Endometrial microvascular endothelial cells (primary cell): ENCODE measurements at regions not wholly inside any gene's neighbourhood (a gene's known extent, or its start where the extent isn't known, plus 50 kb on each side); places are given as distances from the start of the nearest gene placed in this dataset.

Source experiments
- in situ Hi-C: cut with HindIII; loops from 2 replicates; pipeline ENCODE4 v1.10.0; 2017; ENCODE audit warnings: low sequenced_read_pairs, low pct_unique_long_range_greater_than_20kb; ENCODE audit errors: inconsistent ontology term

GRCh38 chr10:3533296-3533695 lies 251.7 kb downstream of the KLF6 start:
- in situ Hi-C loops, result no loop called here

- in situ Hi-C loops, result no loop called here
These were observed 252.4 kb downstream of the KLF6 start for GRCh38 chr10:3532644-3533043.

GRCh38 chr10:3531670-3532069 lies 253.3 kb downstream of the KLF6 start:
- in situ Hi-C loops, result no loop called here

DNA sequence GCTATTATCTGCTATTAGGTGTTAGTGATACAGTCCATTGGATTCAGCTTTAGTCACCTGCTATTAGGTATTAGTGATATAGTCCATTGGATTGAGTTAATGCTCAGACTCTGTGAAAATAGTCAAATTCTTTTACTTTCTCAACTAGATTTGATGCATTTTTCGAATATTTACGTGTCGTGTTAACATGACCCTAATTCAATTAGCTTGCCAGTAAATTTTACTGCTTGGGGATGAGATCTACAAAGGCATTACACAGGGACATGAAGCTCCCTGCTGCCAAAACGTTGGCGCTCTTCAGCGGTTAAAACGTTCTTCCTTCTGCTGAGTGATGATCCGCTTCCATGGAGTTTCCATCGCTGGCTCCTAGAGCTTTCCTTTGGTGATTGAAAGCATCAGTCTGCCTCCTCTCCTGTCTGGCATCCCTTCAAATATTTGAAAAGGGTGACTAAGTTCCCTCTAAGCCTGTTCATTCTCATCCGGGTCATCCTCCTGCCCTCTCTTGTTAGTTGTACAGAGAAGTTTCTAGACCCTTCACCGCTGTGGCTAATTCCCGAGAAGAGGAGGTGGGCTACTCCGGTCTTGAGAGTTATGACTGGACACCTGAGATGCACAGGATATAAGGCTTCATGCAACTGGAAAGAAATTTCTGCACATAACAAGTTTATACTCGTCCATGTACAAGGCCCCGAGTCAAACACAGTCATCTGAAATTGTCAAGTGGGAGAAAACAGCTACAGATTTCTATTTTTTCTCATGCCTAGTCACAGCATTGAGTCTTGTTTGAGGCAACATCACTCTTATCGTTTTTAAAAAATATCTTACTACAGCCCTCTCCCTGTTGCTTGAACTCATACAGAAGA lies 254.0 kb downstream of the KLF6 start:
- in situ Hi-C loops, result no loop called here

GRCh38 chr10:3530346-3530745 lies 254.7 kb downstream of the KLF6 start:
- in situ Hi-C loops, result no loop called here

GRCh38 chr10:3529691-3530090 lies 255.3 kb downstream of the KLF6 start:
- in situ Hi-C loops, result no loop called here

- in situ Hi-C loops, result no loop called here
These were observed 256.1 kb downstream of the KLF6 start for GRCh38 chr10:3528823-3529403.

DNA sequence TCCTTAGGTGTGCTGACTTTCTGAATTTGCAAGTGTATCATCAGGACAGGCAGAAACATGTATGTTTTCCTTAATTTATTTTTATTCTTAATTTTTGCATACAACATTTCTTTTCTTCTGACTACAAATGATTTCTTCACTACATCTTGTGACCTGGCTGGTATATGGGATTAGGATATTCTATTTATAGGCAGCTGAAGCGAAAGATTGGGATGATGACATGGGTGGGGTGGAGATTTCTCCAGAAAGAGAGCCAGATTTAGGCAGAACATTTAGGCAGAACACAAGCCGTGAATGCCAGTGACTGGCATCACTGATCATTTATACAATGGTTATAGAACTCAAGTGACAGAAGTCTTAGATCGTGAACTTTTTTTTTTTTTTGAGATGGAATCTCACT lies 256.7 kb downstream of the KLF6 start:
- in situ Hi-C loops, result no loop called here

DNA sequence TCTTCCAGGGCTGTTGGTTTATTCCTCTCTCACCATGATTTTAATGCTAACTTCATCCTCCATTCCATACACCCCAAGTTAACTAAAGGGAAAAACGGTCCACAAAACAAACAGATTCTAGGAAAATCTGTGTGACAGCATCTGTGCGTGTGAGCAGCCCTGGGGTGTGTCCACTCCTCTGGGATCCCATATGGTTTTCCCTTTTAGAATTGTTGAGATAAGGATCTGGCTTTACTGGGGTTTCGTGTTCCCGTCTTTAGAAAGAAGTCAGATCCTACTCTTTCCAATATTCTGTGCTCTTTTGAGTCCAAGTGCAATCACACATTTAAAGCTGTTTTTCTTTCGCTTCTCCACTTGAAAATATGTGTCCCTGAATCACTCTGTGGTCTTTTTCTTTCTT lies 257.1 kb downstream of the KLF6 start:
- in situ Hi-C loops, result no loop called here

- in situ Hi-C loops, result no loop called here
These were observed 258.1 kb downstream of the KLF6 start for GRCh38 chr10:3526727-3527501.

- in situ Hi-C loops, result no loop called here
These were observed 259.1 kb downstream of the KLF6 start for GRCh38 chr10:3525832-3526449.

GRCh38 chr10:3524086-3524960 lies 260.7 kb downstream of the KLF6 start:
- in situ Hi-C loops, result no loop called here

GRCh38 chr10:3523309-3524050 lies 261.5 kb downstream of the KLF6 start:
- in situ Hi-C loops, result no loop called here

DNA sequence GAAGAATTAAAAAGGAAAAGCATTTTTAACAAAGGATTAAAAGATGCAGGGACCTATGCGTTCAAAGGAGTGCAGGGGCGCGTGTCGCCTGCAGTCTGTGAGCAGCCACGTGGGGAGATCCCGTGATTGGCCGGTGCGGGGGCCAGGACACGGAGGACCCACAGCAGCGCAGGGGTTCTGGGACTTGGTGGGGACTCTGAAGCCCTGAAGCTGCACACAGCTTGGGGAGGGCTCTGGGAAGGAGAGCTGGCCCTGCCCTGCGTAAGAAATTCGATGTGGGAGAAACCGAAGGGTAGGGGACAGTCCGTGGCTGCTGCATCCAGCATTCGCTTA lies 268.1 kb downstream of the KLF6 start:
- in situ Hi-C loops, result no loop called here

DNA sequence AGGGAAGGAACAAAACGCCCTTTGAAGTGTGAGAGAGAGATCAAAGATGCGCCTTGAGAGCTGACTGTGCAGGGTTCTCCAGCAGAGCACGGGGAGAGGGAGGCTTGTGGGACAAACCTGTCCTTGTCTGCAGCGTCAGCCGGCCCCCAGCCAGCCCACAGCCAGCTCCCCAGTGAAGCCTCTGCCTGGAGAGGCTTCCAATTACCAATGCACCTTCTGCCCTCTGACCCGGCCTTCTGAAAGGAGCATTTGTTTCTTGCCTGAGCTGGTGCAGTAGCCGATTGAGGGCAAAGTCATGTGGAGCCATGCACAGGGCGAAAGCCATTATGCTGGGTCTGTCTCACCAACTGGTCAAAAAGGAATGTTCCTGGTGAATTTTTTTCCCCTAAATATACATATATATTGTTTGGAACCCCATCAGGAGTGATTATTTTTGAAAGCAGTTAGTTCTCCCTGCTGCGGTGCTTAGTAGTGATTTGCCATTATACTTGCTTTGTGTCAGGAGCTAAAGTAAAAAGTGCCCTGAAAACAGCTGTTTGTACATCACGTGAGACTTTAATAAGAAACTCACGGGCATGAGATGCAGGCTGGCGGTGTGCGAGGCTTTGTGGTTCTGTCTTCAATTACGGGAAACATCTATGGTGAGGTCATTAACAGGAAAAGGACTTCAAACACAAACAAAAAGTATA lies 268.6 kb downstream of the KLF6 start:
- in situ Hi-C loops, result no loop called here

DNA sequence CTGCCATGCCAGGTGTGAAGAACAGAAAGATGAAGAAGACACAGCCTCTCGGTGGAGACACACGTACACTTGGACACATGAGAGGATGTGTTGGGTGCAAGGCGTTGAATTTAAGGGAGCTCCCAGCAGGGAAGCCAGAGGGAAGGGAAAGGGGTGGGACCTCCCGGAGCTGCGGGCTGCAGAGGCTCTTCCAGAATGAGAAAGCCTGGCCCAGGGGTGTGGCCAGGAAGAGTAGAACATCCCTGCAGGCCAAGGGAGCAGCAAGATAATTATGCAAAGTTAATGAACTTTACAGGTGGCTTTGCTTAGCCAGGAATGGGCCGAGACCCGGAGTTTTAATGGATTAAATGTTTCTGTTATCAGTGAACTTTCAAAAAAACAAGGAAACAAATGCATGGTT lies 270.3 kb downstream of the KLF6 start:
- in situ Hi-C loops, result no loop called here

- in situ Hi-C loops, result no loop called here
These were observed 272.7 kb downstream of the KLF6 start for GRCh38 chr10:3512263-3512662.

DNA sequence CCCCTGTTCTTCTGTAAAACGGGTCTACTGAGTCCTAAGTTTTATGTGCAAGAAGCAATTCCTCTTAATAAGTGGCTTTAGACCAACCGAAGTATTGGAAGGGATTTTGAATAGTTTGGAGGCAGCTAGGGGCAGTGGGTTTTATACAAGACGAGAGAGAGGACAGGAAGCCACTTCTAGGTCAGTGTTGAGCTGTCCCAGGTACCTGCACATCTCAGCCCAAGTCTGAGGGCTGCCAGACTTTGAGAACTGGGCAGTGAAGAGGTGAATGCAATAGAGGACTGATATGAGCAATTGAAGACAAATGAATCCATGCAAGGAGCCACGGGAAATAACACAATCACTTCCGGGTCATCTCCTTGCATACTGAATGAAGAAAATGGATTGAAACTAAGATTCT lies 273.5 kb downstream of the KLF6 start:
- in situ Hi-C loops, result no loop called here
